Stimulated activated CD4-positive, alpha-beta T cell treated with anti-CD3 and anti-CD28 coated beads, Interleukin-4, amount 100 ng/mL, for 1 hour (primary cell): ENCODE measurements at regions not wholly inside any gene's neighbourhood (a gene's known extent, or its start where the extent isn't known, plus 50 kb on each side); places are given as distances from the start of the nearest gene placed in this dataset.
"Not testable (repeated sequence)": the region's sequence is repeated elsewhere in the genome, so short reads cannot be mapped to it uniquely, and the experiment has no call there.

ENCODE experiments used
- DNase-seq: peaks from one replicate; pipeline ENCODE4 v3.0.0-alpha.2; 2020

- DNase-seq = not testable (repeated sequence)
Measured at GRCh38 chr11:86166287-86166686, 78.3 kb upstream of the EED start.

- DNase-seq = no peak
Measured at GRCh38 chr11:86164106-86164505, 80.4 kb upstream of the EED start.

GRCh38 chr11:86163221-86163876 lies 81.2 kb upstream of the EED start:
- DNase-seq = not testable (repeated sequence)

GRCh38 chr11:86162239-86162638 lies 82.3 kb upstream of the EED start:
- DNase-seq = no peak

GRCh38 chr11:86161837-86162236 lies 82.7 kb upstream of the EED start:
- DNase-seq = no peak

- no peak for DNase-seq
Measured at GRCh38 chr11:86161336-86161735, 83.2 kb upstream of the EED start.

- no peak for DNase-seq
Measured at GRCh38 chr11:86160541-86161149, 83.9 kb upstream of the EED start.

GRCh38 chr11:86159581-86159891 lies 85.0 kb upstream of the EED start:
- no peak for DNase-seq

- DNase-seq = no peak
Measured at GRCh38 chr11:86158704-86159580, 85.6 kb upstream of the EED start.

- no peak for DNase-seq
Measured at GRCh38 chr11:86157797-86158378, 86.7 kb upstream of the EED start.

GRCh38 chr11:86156397-86156955 lies 87.6 kb upstream of the PICALM start:
- no peak for DNase-seq

- DNase-seq = no peak
Measured at GRCh38 chr11:86155200-86155844, 86.4 kb upstream of the PICALM start.

- no peak for DNase-seq
Measured at GRCh38 chr11:86153439-86153838, 84.6 kb upstream of the PICALM start.

- DNase-seq = no peak
Measured at GRCh38 chr11:86152901-86153300, 84.0 kb upstream of the PICALM start.

- DNase-seq = no peak
Measured at GRCh38 chr11:86152006-86152862, 83.3 kb upstream of the PICALM start.

- no peak for DNase-seq
Measured at GRCh38 chr11:86151174-86152005, 82.5 kb upstream of the PICALM start.

- DNase-seq = no peak
Measured at GRCh38 chr11:86150847-86151173, 81.9 kb upstream of the PICALM start.

- no peak for DNase-seq
Measured at GRCh38 chr11:86149792-86150191, 80.9 kb upstream of the PICALM start.

GRCh38 chr11:86148345-86148747 lies 79.5 kb upstream of the PICALM start:
- DNase-seq = no peak

GRCh38 chr11:86147004-86147403 lies 78.1 kb upstream of the PICALM start:
- no peak for DNase-seq
